ENCODE measurements at regions not wholly inside any gene's neighbourhood (a gene's known extent, or its start where the extent isn't known, plus 50 kb on each side); places are given as distances from the start of the nearest gene placed in this dataset.

GRCh38 chr2:84276590-84277255 lies 182.4 kb downstream of the SUCLG1 start:
- TF ChIP-seq, protein P1, sequence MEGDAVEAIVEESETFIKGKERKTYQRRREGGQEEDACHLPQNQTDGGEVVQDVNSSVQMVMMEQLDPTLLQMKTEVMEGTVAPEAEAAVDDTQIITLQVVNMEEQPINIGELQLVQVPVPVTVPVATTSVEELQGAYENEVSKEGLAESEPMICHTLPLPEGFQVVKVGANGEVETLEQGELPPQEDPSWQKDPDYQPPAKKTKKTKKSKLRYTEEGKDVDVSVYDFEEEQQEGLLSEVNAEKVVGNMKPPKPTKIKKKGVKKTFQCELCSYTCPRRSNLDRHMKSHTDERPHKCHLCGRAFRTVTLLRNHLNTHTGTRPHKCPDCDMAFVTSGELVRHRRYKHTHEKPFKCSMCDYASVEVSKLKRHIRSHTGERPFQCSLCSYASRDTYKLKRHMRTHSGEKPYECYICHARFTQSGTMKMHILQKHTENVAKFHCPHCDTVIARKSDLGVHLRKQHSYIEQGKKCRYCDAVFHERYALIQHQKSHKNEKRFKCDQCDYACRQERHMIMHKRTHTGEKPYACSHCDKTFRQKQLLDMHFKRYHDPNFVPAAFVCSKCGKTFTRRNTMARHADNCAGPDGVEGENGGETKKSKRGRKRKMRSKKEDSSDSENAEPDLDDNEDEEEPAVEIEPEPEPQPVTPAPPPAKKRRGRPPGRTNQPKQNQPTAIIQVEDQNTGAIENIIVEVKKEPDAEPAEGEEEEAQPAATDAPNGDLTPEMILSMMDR (IDR thresholded peaks at IDR 0.05) = no peak
- TF ChIP-seq POLR2A (IDR thresholded peaks at IDR 0.05) = no peak

Measured in testis (tissue), 2 donors.